ENCODE measurements at regions not wholly inside any gene's neighbourhood (a gene's known extent, or its start where the extent isn't known, plus 50 kb on each side); places are given as distances from the start of the nearest gene placed in this dataset.

DNA sequence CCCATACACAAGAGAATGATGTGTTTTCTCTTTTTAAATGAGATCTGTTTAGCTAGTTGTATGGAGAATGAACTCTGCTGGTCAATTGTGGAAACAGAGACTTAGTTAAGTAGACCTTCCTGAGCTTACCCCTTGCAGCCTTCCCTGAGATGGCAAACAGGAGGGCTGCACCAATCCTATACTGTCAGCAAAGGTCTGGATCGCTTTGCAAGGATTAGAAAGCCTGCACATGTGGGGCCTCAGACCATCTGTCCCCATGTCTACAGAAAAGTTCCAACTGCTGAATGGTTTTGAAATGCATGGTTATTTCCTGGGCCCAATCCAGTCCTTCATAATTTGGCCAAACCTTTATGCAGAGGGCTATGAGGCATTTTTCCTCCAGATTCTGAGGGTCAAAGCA lies 183.9 kb upstream of the SLC10A2 start:
- no peak for DNase-seq

DNA sequence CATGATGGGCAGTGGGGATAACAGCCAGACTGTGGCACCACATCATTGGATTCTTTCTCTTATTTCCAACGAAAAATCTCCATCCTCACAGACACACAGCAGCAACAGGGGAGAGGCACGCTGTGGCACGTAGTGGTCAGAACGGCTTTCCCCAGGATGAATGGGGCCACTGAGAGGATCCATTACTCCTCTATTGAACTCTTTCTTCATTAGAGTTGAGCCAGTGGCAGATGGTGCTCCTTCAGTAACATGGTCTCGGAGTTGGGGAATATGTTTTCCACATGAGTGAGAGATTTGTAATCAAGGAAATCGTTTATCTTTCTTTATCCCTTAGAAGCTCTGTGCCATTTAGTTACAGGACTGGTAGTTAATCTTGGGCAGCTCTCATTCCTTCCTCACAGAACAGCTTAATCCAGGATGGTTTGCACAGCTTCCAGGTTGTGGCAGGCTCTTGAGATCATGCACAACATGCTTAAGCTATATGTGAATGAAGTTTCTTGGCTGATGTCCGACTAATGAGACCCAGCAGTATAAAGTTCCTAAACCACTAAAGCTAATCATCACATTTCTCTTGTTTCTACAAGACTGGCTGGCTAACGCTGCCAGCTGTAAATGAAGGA lies 180.5 kb upstream of the SLC10A2 start:
- no peak for DNase-seq

DNA sequence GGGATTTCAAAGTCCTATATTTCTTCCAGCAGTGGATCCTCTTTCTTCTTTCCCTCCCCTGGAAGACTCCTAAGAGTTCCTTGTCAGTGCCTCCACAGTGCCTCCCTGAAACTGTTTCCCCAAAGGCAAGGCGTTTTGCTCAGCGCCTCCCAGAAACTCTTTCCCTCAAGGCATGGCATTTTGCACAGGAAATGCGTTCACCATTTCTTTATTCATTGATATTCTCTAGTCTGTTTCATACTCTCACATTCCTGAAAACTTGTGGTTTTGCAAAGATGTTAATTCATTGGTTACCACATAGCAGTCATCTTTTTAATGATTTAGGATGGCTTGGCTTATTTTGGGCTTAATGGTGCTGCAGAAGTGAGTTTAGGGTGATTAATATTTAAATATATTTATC lies 177.3 kb upstream of the SLC10A2 start:
- no peak for DNase-seq

DNA sequence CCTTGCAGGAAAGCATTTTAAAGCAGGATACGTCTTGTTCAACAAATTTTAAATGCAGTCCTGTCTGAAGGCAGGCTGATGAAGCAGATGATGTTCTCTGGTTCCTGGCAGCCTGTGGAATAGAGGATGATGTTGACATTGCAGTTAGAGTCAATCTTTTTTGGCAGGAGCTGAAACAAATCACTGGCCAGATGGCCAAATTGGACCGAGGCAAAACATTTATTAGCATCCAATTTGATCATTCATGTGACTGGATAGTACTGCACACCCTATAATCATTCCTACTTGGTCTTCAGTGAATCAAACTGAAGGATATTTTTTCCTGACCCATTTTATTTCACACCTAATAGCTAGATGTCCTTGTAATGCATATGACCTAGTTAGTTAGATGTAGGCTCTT lies 172.2 kb upstream of the SLC10A2 start:
- DNase-seq = no peak

DNA sequence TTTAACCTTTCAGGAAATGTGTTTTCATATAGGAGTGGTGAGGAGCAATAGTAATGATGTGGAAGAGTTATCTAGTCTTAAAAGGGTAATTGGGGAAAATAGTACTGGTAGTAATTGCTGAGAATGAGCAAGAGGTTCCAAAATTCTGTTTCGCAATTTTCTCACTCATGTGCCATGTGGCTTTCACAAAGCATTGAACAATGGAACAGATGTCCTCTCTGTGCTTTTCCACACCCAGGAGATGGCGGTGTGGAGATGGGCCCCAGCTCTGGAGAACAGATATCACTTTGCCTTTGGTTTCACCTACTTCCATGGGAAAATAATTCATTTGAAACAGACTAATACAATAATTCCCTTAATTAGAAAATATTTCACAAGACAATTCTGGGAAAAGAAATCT lies 170.0 kb upstream of the SLC10A2 start:
- no peak for DNase-seq

DNA sequence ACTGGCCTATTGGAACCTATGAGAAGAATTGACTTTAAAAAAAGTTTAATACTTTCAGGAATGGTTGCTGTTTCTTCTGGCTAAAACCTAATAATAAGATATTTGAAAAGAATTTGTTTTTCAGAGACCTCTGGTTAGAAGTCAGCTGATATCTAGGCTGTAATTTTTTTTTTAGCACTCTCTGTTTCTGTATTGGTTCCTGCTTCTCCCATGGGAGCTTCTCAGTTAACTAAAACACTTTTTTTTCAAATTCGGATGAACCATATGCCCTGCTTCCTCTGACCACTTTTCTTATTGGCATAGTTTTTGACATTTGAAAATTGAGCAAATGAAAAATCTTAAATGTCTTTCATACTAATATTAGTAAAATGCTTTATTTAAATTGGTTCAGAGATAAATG lies 163.5 kb upstream of the SLC10A2 start:
- no peak for DNase-seq

DNA sequence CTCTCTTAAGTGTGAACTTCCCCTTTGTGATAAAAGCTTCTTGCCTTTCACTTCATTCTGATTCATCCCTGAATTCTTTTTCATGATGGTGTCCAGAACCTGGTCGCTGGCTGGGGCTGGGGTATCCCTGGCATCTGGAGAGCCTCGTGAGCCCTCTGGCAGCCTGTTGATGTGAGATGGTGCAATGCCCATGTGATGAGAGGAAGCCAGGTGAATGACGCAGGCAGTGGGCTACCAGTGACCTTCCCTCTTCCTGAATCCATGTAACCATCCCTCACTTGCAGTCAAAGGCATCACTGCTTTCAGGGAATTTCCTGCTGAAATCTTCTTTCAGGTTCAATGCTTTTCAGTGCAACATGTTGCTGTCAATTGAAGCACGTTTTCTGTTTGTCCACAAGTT lies 158.6 kb upstream of the SLC10A2 start:
- DNase-seq = no peak

DNA sequence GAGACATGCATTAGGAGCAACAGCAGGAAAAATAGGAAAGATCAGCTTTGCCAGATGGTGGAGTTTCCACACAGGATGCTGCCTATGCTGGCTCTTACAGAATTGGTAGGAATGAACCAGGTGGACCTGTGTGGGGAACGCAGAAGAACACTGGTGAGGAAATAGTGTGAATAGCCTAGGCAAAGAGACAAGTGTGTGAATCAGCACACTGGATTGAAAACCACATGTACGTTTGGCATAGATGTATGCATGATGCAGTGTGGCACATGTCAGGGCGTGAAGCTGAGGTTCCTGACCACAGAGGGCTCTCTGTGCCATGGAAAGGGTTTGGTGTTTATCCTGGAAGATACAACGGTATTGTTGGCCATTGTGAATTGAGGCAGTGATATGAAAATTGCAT lies 156.5 kb upstream of the SLC10A2 start:
- DNase-seq = no peak

DNA sequence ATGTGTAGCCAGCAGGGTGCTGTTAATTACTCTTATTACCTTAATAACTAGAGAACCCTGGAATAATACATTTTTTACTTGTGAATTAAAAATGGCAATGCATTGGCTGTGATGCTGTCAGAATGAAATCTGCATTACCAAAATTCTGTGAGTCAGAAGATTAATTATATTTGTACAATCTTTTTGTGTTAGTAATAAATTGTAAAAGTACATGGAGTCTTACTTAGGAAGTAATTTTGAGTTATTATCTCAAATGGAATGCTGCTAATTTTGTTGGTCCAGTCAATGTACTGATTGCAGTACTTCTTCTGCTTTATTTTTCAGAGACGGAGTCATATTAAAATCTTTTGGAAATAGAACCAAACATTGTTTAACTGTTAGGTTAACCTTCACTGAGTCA lies 152.0 kb upstream of the SLC10A2 start:
- DNase-seq = no peak

DNA sequence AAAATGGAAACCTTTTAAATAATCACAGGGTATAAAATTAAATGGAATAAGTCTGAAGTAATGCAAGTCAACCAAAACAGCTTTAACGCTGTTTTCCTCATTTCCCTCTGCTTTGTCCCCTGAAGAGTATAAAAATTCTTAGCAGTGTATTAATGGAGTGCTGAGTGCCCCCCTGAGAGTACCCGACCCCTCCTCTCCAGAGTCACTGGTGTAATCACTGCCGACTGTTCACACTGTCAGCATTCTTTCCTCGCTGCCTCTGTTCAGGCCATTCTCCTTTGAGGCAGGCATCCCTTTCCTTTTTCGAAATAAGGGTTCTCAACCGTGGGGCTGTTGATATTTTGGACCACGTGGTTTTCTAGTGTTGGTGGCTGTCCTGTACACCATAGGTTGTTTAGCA lies 146.9 kb upstream of the SLC10A2 start:
- no peak for DNase-seq

DNA sequence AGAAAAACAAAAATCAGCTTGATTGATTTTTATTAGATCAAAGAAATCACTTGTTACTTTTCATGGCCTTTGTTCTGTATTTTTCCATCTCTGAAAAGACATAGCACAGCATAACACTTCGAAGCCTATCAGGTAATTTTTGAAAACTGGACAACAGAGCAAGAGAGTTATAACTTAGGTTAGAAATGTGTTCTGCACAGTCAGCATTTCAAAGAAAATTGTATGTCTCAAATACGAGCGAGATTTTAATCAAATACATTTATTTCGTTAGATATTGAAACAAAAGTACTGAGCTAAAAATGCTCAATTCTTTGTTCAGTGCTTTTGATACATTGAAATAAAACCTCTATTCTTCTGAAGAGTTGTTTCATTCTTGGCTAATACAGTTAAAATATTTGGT lies 144.1 kb upstream of the SLC10A2 start:
- DNase-seq = no peak

DNA sequence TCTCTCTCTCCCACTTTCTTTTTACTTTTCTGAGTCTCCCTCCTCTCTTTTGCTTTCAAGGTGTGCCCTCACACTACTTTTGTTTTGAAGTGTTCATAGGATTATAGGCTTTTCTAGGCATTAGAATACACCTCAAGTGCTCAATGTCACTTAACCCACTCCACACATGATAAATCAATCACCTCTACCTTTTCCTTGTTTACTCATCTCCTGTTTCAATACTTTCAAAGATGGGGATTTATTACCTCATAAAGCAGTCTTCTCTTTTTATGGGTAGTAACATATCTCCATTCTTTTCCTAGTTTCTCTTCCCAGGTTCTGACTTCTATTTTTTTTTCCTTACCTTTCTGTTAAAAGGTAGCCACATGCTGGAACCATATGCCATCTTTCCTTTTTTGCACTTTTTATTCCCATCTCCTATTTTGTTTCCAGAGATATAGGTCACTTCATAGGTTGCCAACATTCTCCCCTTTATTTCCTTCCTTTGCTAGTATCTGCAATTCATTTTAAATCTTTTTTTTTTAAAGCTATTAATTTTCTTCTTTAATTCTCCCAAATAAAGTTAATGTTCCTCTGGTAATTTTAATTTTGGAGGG lies 137.6 kb upstream of the SLC10A2 start:
- DNase-seq = no peak

DNA sequence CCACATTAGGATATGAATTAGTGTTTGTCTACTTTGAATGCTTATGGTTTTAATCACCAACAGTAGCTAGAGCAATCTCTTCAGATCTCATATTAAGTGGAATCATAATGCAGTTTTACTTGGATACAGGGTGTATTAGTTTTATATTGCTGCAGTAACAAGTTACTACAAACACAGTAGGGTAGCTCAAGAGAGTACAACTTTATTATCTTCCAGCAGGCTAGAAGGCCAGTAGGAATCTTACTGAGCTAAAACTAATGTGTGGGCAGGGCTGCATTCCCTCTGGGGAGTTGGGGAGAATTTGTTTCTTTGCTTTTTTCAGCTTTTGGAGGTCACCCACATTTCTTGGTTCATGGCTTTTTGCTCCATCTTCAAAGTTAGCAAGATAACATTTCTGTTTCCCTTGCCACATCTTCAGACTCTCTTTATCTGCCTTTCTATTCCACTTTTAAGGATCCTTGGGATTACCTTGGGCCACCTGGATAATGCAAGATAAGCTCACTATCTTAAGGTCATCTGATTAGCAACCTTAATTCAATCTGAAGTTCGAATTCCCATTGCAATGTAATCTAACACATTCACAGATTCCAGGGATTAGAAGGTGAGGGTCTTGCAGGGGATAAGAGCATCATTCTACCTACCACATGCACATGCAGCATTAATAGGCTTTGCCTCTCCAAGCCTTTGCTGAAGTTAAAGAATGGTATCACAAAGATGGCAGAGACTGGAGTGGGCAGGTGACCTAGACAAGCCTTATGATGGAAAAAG lies 134.1 kb upstream of the SLC10A2 start:
- DNase-seq = no peak

DNA sequence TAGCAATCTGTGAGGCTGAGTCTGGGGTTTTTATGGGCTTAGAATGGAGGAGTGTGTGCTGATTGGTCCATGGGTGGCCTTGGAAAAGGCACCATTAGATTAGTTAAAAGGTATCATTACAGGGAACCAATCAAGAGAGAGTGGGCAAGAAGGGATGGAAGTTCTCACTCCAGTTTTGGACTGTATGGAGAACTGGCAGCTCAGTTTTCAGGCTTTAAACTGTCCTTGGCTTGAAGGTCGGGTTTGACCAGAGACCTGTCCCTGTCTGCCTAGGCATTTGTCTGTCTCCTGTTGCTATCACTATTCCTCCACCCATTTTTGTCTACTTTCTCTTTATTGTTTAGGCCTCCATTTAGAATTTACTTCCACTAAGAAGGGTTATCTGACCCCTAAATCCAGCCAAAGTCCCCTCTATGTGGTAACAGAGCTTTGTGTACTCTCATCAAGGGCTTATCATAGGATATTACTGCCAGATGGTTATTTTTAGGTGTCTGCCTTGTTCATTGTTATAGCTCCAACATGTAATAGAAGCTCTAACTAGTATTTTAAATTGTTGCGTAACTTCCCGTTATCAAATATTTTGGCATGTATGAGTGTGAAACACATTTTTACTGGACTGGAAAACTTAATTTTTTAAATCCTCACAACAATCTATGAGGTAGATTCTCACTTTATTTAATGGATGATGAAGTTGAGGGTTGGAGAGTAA lies 133.3 kb upstream of the SLC10A2 start:
- DNase-seq = no peak

DNA sequence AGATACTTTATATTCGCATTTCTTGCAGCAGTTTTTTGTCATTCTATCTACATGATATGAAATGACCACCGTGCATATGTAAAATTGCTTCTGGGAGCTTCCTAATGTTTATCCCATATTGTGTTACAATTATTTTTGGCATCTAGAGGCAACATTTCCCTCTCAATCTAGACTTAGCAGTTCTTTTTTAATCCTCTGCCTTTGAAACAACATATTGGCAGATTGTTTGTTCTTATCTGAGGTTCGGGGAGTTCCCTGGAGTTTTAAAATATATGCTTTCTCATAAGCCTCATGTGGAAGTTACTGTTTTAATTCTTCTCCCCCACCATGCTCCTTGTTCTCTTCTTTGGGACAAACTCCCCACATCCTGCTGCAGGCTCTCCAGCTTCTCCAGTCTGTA lies 130.1 kb upstream of the SLC10A2 start:
- DNase-seq = no peak

DNA sequence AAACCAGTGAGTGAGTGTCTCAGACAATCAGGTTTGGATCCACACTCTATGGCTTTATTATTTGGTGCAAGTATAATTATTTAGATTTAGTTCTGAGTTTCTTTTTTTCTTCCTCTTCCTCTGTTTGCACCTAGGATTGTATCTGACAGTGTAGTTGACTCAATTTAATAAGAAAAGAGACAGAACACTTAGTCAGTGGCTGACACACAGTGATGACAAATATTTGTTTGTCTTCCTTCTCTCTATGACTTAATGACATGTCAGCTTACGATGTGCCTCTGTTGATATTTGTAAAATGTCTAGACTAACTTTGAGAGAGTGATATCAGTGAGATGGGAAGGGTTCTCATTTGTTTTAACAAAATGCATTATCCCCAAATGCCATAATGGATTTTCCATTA lies 129.5 kb upstream of the SLC10A2 start:
- no peak for DNase-seq

DNA sequence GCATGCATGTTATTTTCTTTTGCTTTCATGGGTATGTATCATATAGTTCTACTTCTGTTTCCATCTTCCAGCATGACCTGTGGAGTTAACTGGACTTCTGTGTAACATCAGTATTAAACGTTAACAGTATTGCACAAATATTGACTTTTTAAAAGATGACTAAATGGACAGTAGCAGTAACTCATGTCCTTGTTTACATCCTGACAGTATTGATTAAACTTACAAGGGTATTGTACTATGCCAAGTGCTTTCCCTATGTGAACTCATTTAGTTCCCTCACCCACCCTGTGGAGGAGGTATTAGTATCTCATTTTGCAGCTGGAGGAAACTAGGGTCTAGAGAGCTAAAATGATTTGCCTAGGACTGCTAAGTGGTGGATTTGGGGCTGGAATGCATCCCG lies 128.7 kb upstream of the SLC10A2 start:
- no peak for DNase-seq

DNA sequence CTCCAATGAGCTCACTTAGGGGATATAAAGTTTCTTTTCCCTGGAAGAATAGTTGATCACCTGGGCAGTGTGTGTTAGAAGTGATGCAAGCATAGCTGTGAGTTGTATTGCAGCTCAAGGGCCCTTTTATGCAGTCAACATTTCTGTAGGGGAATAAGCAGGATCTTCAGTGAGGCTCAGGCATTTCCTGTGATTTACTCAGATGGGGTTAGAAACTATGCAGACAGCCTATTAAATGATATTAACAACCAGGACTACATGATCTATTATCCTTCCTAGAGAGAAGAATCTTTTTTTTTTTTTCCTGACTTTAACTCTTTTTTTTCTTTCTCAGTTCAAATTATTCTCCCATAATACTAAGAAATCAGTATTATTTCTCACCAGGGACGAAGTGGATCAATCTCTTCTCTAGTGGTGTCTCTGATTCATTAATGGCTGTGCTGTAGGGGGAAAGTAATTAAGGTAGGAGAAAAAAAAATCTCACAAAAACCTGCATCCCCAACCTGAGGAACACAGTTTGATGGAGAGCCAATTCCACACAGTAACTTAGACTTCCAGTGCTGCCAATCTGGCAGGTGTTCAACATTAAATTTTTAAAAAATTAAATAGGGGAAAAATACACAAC lies 126.4 kb upstream of the SLC10A2 start:
- no peak for DNase-seq

DNA sequence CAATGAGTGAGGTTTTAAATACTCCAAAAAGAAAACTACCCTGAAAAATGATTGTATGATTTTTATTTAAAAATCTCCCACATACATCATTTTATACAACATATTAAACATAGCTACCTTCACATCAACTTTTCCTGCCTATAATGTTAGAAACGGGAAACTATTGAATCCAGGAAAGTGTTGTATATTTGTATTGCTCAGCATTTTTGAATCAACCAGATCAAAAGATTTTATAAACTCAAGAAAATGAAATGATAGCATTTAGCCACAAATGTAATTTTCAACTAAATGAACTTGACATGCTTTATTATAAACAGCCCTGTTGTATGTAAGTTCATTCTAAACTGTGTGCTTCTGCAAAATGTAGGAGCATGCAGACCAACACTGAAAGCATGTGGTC lies 124.6 kb upstream of the SLC10A2 start:
- DNase-seq = no peak

DNA sequence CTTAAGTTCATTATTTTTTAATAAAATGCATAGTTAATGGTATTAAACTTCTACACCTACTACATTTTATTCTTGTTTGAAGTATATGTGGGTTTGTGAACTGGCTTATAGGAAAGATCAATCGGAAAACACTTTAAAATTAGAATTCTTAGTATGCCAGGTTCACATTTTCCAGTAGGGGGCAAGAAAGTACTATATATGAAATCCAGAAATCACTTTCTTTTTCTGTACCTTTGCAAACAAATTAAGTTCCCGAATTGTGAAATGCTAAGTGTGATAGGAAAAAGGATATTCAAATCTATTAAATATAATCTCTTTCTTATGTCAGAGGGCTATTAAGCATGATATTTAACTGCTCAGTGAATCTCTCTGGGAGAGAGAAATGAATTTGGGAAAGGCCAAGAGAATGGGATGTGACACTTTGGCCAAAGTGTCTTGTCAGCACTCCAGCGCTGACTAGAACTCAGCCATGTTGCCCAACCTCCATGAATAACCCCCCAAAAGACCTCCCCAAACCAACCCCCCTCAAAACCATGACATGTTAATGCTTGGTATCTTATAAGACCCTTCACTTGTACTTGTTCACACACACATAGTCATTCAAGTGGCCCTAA lies 122.6 kb upstream of the SLC10A2 start:
- DNase-seq = no peak

DNA sequence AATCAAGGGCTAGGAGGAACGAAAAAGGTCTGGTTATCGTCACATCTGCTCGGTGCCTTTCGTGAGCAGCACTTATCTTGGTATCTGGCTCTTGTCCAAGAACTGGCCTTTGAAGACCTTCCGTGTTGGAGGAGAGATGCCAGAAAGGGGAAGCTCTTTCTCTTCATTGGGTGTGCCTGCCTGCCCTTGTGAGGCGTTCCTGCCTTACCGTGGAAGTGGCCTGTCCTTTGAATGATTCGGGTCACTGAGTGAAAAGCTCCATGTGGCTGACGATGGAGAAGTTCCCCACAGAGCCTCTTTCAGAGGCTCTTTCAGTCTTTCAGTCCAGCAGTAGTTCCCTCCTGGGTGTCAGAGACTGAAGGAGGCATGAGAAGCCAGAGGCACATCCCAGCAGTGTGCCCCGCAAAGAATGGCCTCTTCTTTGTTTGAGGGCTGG lies 121.5 kb upstream of the SLC10A2 start:
- DNase-seq = no peak

DNA sequence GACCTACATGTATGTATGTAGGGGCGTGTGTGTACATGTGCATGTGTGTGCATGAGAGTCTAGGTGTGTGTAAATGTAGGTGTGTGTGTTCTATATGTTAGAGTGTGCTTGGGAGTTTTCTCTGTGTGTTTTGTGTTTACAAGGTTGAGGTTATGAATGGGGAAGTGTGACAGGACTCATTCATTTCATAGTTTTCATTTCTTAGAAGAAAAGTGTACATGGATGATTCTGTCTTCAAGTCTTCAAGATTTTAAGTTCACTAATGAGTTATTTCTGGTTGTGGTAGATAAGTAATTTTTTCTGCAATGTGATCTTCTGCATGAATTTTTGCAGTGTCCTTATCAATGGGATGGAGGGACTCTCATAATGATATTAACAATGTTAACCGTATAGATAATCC lies 118.2 kb upstream of the SLC10A2 start:
- no peak for DNase-seq
